Lower leg skin (tissue), 4 donors: ENCODE measurements at regions not wholly inside any gene's neighbourhood (a gene's known extent, or its start where the extent isn't known, plus 50 kb on each side); places are given as distances from the start of the nearest gene placed in this dataset.

Experiments used
- DNase-seq, 2 donors: peaks; one replicate each; pipeline ENCODE4 v3.0.0-alpha.2; 2019; ENCODE audit warnings: low spot score in 2 of 2
- H3K4me3 ChIP-seq: fragments of 200-600 bp; sonication (generic); 2 replicates; pipeline ENCODE4 v1.5.1; 2017; ENCODE audit warnings: mild to moderate bottlenecking, low read depth; ENCODE audit not compliant: poor library complexity, severe bottlenecking
- CTCF ChIP-seq, 3 donors: fragments of 450-650 bp; IDR thresholded peaks; one replicate each; pipeline ENCODE4 v1.5.1; 2016; ENCODE audit warnings: antibody characterized with exemption in 3 of 3, mild to moderate bottlenecking in 3 of 3, moderate library complexity in 2 of 3
- POLR2A ChIP-seq, 2 donors: fragments of 450-650 bp; IDR thresholded peaks; one replicate each; pipeline ENCODE4 v1.6.1; 2016 to 2017; ENCODE audit warnings: antibody characterized with exemption in 2 of 2, mild to moderate bottlenecking in 1 of 2, moderate library complexity in 1 of 2
- WGBS, 2 donors: methylation state at CpG; one replicate each; pipeline ENCODE4 v1.1.5; 2018; 5-methylcytosine and 5-hydroxymethylcytosine counted together
- intact Hi-C: fragments of 100-400 bp; cut with DNase I; formaldehyde crosslinking; loops from one replicate; pipeline ENCODE4 v1.15.0; 2023; ENCODE audit warnings: low total_unique reads

GRCh38 chr3:162334537-162334936, 837.9 kb downstream of the OTOL1 start:
- TF ChIP-seq POLR2A (IDR thresholded peaks at IDR 0.05): no peak
- TF ChIP-seq CTCF (IDR thresholded peaks at IDR 0.05): no peak
- intact Hi-C loops: no loop called here
- no peak for DNase-seq
- H3K4me3 ChIP-seq: no peak overlapping the region
- WGBS, 2 donors: 76 to 87% methylated on average over 3 of the region's 3 CpGs

GRCh38 chr3:162337630-162338029, 841.0 kb downstream of the OTOL1 start:
- no peak for TF ChIP-seq CTCF (IDR thresholded peaks at IDR 0.05)
- 76 to 80% methylated on average over 1 of the region's 1 CpG for WGBS, 2 donors
- no peak overlapping the region for H3K4me3 ChIP-seq
- intact Hi-C loops: no loop called here
- no peak for DNase-seq

GRCh38 chr3:162338514-162338913, 841.9 kb downstream of the OTOL1 start:
- intact Hi-C loops: no loop called here
- no peak overlapping the region for H3K4me3 ChIP-seq
- no peak for DNase-seq
- TF ChIP-seq POLR2A (IDR thresholded peaks at IDR 0.05): no peak
- no peak for TF ChIP-seq CTCF (IDR thresholded peaks at IDR 0.05)

DNA sequence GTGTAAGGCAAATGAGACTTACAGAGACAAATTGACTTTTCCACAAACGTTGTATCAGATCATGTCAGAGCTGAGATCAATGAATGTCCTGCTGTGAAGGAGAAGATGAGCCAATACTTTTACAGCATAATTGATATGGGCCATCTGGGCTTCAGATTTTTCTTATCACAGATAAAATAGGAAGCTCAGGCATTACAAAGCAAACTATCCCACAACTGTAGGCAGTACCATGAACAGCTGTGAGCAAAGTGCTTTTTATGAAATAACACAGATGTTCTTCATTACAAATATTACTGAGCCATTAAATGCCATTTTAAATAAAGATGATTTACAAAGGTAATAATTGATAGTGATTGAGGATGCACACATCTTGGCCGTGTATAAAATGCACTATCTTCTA, 852.3 kb downstream of the OTOL1 start:
- H3K4me3 ChIP-seq: no peak overlapping the region
- DNase-seq: no peak

DNA sequence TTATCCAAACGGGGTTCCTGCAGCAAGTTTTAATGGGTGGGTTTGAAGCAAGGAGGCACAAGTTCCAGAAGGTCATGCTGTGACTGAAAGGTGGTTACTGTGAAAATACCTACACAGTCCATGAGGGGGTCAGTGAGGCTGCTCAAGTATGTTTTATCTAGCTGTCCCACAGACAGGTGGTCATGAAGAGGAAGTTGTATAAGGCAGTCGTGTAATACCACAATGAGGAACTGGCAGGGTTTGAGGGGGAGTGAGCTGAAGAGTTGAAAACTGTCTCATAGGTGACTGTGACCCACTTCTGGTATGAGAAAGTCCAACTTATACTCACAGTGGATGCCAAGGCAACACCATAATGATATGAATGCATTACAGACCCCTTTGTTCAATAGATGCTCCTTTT, 856.8 kb downstream of the OTOL1 start:
- 58 to 66% methylated on average over 2 of the region's 2 CpGs for WGBS, 2 donors

More for the DNA sequence above, 852.3 kb downstream of the OTOL1 start:
- no peak for TF ChIP-seq CTCF (IDR thresholded peaks at IDR 0.05)
- no peak for TF ChIP-seq POLR2A (IDR thresholded peaks at IDR 0.05)
- intact Hi-C loops: no loop called here
- WGBS, 2 donors: 41 to 48% methylated on average over 2 of the region's 2 CpGs

More for the DNA sequence above, 856.8 kb downstream of the OTOL1 start:
- TF ChIP-seq CTCF (IDR thresholded peaks at IDR 0.05): no peak
- no peak for TF ChIP-seq POLR2A (IDR thresholded peaks at IDR 0.05)
- no peak for DNase-seq
- intact Hi-C loops: no loop called here
- H3K4me3 ChIP-seq: no peak overlapping the region
